ENCODE measurements at regions not wholly inside any gene's neighbourhood (a gene's known extent, or its start where the extent isn't known, plus 50 kb on each side); places are given as distances from the start of the nearest gene placed in this dataset.

GRCh38 chr16:64358291-64358690 is 763.6 kb downstream of the CDH11 start:
- Mint-ChIP-seq H3K36me3 (ENCODE audit: unreplicated experiment) (no peaks in the 10 kb centered on the region), H3K9me3 (ENCODE audit: unreplicated experiment) (no peaks in the 10 kb centered on the region), H3K4me1 (ENCODE audit: unreplicated experiment) (peaks cover 49% of the 10 kb centered on the region), H3K27ac (ENCODE audit: unreplicated experiment) (no peak overlapping the region), H3K4me3 (ENCODE audit: unreplicated experiment) (no peak overlapping the region), H3K27me3 (ENCODE audit: unreplicated experiment) (no peaks in the 10 kb centered on the region)
- TF ChIP-seq CTCF (IDR thresholded peaks at IDR 0.05) = no peak
- no peak for DNase-seq (ENCODE audit: extremely low spot score, unreplicated experiment)

GRCh38 chr16:64356267-64356666 is 765.6 kb downstream of the CDH11 start:
- H3K36me3 Mint-ChIP-seq (ENCODE audit: unreplicated experiment) = no peaks in the 10 kb centered on the region
- H3K4me3 Mint-ChIP-seq (ENCODE audit: unreplicated experiment) = no peak overlapping the region
- peaks cover 5% of the 10 kb centered on the region for H3K9me3 Mint-ChIP-seq (ENCODE audit: unreplicated experiment)
- no peak for DNase-seq (ENCODE audit: extremely low spot score, unreplicated experiment)
- no peaks in the 10 kb centered on the region for H3K27me3 Mint-ChIP-seq (ENCODE audit: unreplicated experiment)
- peak overlapping the region; percentile 81 for H3K27ac Mint-ChIP-seq (ENCODE audit: unreplicated experiment)
- TF ChIP-seq CTCF (IDR thresholded peaks at IDR 0.05) = no peak
- H3K4me1 Mint-ChIP-seq (ENCODE audit: unreplicated experiment) = peaks cover 29% of the 10 kb centered on the region

- Mint-ChIP-seq H3K27ac (ENCODE audit: unreplicated experiment) (no peak overlapping the region), H3K9me3 (ENCODE audit: unreplicated experiment) (peaks cover 5% of the 10 kb centered on the region), H3K27me3 (ENCODE audit: unreplicated experiment) (no peaks in the 10 kb centered on the region), H3K36me3 (ENCODE audit: unreplicated experiment) (no peaks in the 10 kb centered on the region), H3K4me1 (ENCODE audit: unreplicated experiment) (peaks cover 29% of the 10 kb centered on the region), H3K4me3 (ENCODE audit: unreplicated experiment) (no peak overlapping the region)
- DNase-seq (ENCODE audit: extremely low spot score, unreplicated experiment) = no peak
- no peak for TF ChIP-seq CTCF (IDR thresholded peaks at IDR 0.05)
Measured at GRCh38 chr16:64352246-64352645, 769.6 kb downstream of the CDH11 start.

- H3K27ac Mint-ChIP-seq (ENCODE audit: unreplicated experiment) = no peak overlapping the region
- H3K27me3 Mint-ChIP-seq (ENCODE audit: unreplicated experiment) = no peaks in the 10 kb centered on the region
- peaks cover 19% of the 10 kb centered on the region for H3K4me1 Mint-ChIP-seq (ENCODE audit: unreplicated experiment)
- DNase-seq (ENCODE audit: extremely low spot score, unreplicated experiment) = no peak
- peaks cover 5% of the 10 kb centered on the region for H3K9me3 Mint-ChIP-seq (ENCODE audit: unreplicated experiment)
- no peak for TF ChIP-seq CTCF (IDR thresholded peaks at IDR 0.05)
- H3K4me3 Mint-ChIP-seq (ENCODE audit: unreplicated experiment) = no peak overlapping the region
- no peaks in the 10 kb centered on the region for H3K36me3 Mint-ChIP-seq (ENCODE audit: unreplicated experiment)
Measured at GRCh38 chr16:64351121-64351520, 770.7 kb downstream of the CDH11 start.

- no peak for TF ChIP-seq CTCF (IDR thresholded peaks at IDR 0.05)
- Mint-ChIP-seq H3K27me3 (ENCODE audit: unreplicated experiment) (no peaks in the 10 kb centered on the region), H3K27ac (ENCODE audit: unreplicated experiment) (no peak overlapping the region), H3K36me3 (ENCODE audit: unreplicated experiment) (no peaks in the 10 kb centered on the region), H3K4me3 (ENCODE audit: unreplicated experiment) (no peak overlapping the region), H3K4me1 (ENCODE audit: unreplicated experiment) (peaks cover 3% of the 10 kb centered on the region), H3K9me3 (ENCODE audit: unreplicated experiment) (no peaks in the 10 kb centered on the region)
- no peak for DNase-seq (ENCODE audit: extremely low spot score, unreplicated experiment)
Measured at GRCh38 chr16:64346080-64346479, 775.8 kb downstream of the CDH11 start.
